ENCODE measurements at regions not wholly inside any gene's neighbourhood (a gene's known extent, or its start where the extent isn't known, plus 50 kb on each side); places are given as distances from the start of the nearest gene placed in this dataset.

- TF ChIP-seq POLR2A (IDR thresholded peaks at IDR 0.05) (no peak), CTCF (IDR thresholded peaks at IDR 0.05) (no peak)
These were observed 445.1 kb downstream of the SIPA1L2 start for GRCh38 chr1:232184561-232185530.
